DND-41 (cell line): ENCODE measurements at regions not wholly inside any gene's neighbourhood (a gene's known extent, or its start where the extent isn't known, plus 50 kb on each side); places are given as distances from the start of the nearest gene placed in this dataset.
"Not testable (repeated sequence)": the region's sequence is repeated elsewhere in the genome, so short reads cannot be mapped to it uniquely, and the experiment has no call there.

Experiments used
- ATAC-seq: fragments of 200-7000 bp; cut with Tn5 transposase; 3 replicates; pipeline ENCODE4 v1.9.1; 2021; ENCODE audit warnings: low read depth; ENCODE audit not compliant: insufficient read depth
- DNase-seq: peaks from one replicate; pipeline ENCODE4 v3.0.0-alpha.2; 2020
- H2AFZ ChIP-seq: 2 replicates; pipeline ENCODE4 v1.6.0; 2012; ENCODE audit warnings: low read depth, low read length
- H3K27ac ChIP-seq: 2 replicates; pipeline ENCODE4 v1.5.1; 2012; ENCODE audit warnings: low read length, inconsistent platforms
- H3K27me3 ChIP-seq: fragments of 200-600 bp; sonication (generic); 2 replicates; pipeline ENCODE4 v1.6.0; 2012; ENCODE audit warnings: low read length, mild to moderate bottlenecking, inconsistent platforms; ENCODE audit not compliant: insufficient read depth, poor library complexity
- H3K36me3 ChIP-seq: 2 replicates; pipeline ENCODE4 v1.5.1; 2012; ENCODE audit warnings: low read length, inconsistent platforms; ENCODE audit not compliant: insufficient read depth
- H3K4me1 ChIP-seq: 2 replicates; pipeline ENCODE4 v1.5.1; 2012; ENCODE audit warnings: mild to moderate bottlenecking, low read length; ENCODE audit not compliant: insufficient read depth
- H3K4me2 ChIP-seq: 2 replicates; pipeline ENCODE4 v1.6.0; 2012; ENCODE audit warnings: mild to moderate bottlenecking, moderate library complexity, low read length, inconsistent platforms; ENCODE audit not compliant: insufficient read depth
- H3K4me3 ChIP-seq, 2 experiments: fragments of 200-600 bp in 1 of 2; shearing (Covaris generic) in 1 of 2; 2 replicates each; pipeline ENCODE4 v1.5.1; 2012 to 2016; ENCODE audit warnings: inconsistent platforms in 2 of 2, low read length in 2 of 2, mild to moderate bottlenecking in 2 of 2, low read depth in 1 of 2, moderate library complexity in 1 of 2
- H3K79me2 ChIP-seq: 2 replicates; pipeline ENCODE4 v1.6.0; 2012; ENCODE audit warnings: low read length, inconsistent platforms; ENCODE audit not compliant: insufficient read depth
- H3K9ac ChIP-seq: 2 replicates; pipeline ENCODE4 v1.6.0; 2012; ENCODE audit warnings: low read depth, mild to moderate bottlenecking, inconsistent platforms, low read length, moderate library complexity
- H3K9me3 ChIP-seq: 2 replicates; pipeline ENCODE4 v1.5.1; 2012; ENCODE audit warnings: low read length, moderate library complexity, mild to moderate bottlenecking, inconsistent platforms; ENCODE audit not compliant: insufficient read depth, severe bottlenecking
- H4K20me1 ChIP-seq: 2 replicates; pipeline ENCODE4 v1.6.0; 2012; ENCODE audit warnings: low read length; ENCODE audit not compliant: insufficient read depth
- CTCF ChIP-seq: IDR thresholded peaks from 2 replicates; pipeline ENCODE4 v1.5.1; 2012; ENCODE audit warnings: borderline replicate concordance, low read length, moderate library complexity, mild to moderate bottlenecking; ENCODE audit not compliant: poor library complexity, severe bottlenecking; ENCODE audit errors: extremely low read depth
- EZH2 ChIP-seq: IDR thresholded peaks from 3 replicates; pipeline ENCODE4 v1.6.1; 2012; ENCODE audit warnings: borderline replicate concordance, low read depth, mild to moderate bottlenecking, moderate library complexity, low read length, inconsistent platforms; ENCODE audit not compliant: severe bottlenecking

GRCh38 chr11:57056735-57057134 is 68.0 kb downstream of the OR5AK2 start:
- H3K9me3 ChIP-seq, result no peaks in the 10 kb centered on the region
- H3K27me3 ChIP-seq, result peaks cover 4% of the 10 kb centered on the region
- no peak for DNase-seq

DNA sequence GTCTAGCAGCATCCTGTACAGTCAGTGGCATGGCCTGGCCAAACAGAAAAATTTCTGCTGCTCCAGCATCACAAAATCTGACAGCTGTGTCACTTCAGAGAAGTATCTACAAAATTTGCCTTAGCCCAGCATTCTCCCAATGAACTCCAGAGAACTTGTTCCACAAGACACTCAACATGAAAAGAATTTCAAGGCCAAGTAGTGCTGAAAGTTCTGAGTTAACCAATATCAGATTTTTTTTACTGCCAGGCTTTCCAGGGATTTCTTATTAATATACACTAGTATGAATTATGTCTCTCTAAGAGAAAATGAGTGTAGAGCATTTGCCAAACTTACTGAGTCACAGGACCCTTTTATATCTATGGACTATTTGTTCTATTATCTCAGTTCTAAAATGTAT is 68.8 kb downstream of the OR5AK2 start:
- no peak for DNase-seq
- Histone ChIP-seq H2AFZ (no peak overlapping the region), H3K4me1 (no peaks in the 10 kb centered on the region), H3K9me3 (no peaks in the 10 kb centered on the region), H4K20me1 (no peaks in the 10 kb centered on the region), H3K9ac (no peak overlapping the region), H3K27me3 (peaks cover 4% of the 10 kb centered on the region), H3K79me2 (no peaks in the 10 kb centered on the region), H3K4me2 (no peak overlapping the region), H3K36me3 (no peaks in the 10 kb centered on the region), H3K27ac (no peak overlapping the region), H3K4me3 (no peak overlapping the region)
- no peak for TF ChIP-seq EZH2
- TF ChIP-seq CTCF, result no peak
- no peak for ATAC-seq

More at GRCh38 chr11:57056735-57057134, 68.0 kb downstream of the OR5AK2 start:
- no peak for ATAC-seq
- Histone ChIP-seq H3K79me2 (no peaks in the 10 kb centered on the region), H3K27ac (no peak overlapping the region), H3K36me3 (no peaks in the 10 kb centered on the region), H3K4me1 (no peaks in the 10 kb centered on the region), H4K20me1 (no peaks in the 10 kb centered on the region), H2AFZ (no peak overlapping the region), H3K4me2 (no peak overlapping the region), H3K9ac (no peak overlapping the region), H3K4me3 (no peak overlapping the region)
- TF ChIP-seq EZH2, result no peak
- TF ChIP-seq CTCF, result no peak

GRCh38 chr11:57062957-57063356 is 74.2 kb downstream of the OR5AK2 start:
- not testable (repeated sequence) for ATAC-seq, H3K4me3 ChIP-seq, DNase-seq, H3K79me2 ChIP-seq, H4K20me1 ChIP-seq, H3K27ac ChIP-seq, H3K36me3 ChIP-seq, H3K9me3 ChIP-seq, H2AFZ ChIP-seq, H3K27me3 ChIP-seq, H3K4me1 ChIP-seq, H3K9ac ChIP-seq, H3K4me2 ChIP-seq

GRCh38 chr11:57069942-57070341 is 81.2 kb downstream of the OR5AK2 start:
- no peak overlapping the region for H3K4me2 ChIP-seq
- no peak for ATAC-seq

More at GRCh38 chr11:57069942-57070341, 81.2 kb downstream of the OR5AK2 start:
- H4K20me1 ChIP-seq, result no peaks in the 10 kb centered on the region
- H3K9me3 ChIP-seq, result no peaks in the 10 kb centered on the region
- H3K27me3 ChIP-seq, result no peaks in the 10 kb centered on the region
- no peak overlapping the region for H2AFZ ChIP-seq
- H3K27ac ChIP-seq, result no peak overlapping the region
- no peak for TF ChIP-seq EZH2
- no peak for TF ChIP-seq CTCF
- no peaks in the 10 kb centered on the region for H3K79me2 ChIP-seq
- no peak for DNase-seq
- no peak overlapping the region for H3K4me3 ChIP-seq
- H3K4me1 ChIP-seq, result no peaks in the 10 kb centered on the region
- no peak overlapping the region for H3K9ac ChIP-seq
- H3K36me3 ChIP-seq, result no peaks in the 10 kb centered on the region
